Hematopoietic multipotent progenitor cell treated with erythropoietin and hydrocortisone succinate and interleukin-3 and kit ligand, for 17 days (in vitro differentiated cells): ENCODE measurements at regions not wholly inside any gene's neighbourhood (a gene's known extent, or its start where the extent isn't known, plus 50 kb on each side); places are given as distances from the start of the nearest gene placed in this dataset.

Source experiments
- DNase-seq: peaks from one replicate; pipeline ENCODE4 v3.0.0-alpha.2; 2015; ENCODE audit warnings: low spot score

DNA sequence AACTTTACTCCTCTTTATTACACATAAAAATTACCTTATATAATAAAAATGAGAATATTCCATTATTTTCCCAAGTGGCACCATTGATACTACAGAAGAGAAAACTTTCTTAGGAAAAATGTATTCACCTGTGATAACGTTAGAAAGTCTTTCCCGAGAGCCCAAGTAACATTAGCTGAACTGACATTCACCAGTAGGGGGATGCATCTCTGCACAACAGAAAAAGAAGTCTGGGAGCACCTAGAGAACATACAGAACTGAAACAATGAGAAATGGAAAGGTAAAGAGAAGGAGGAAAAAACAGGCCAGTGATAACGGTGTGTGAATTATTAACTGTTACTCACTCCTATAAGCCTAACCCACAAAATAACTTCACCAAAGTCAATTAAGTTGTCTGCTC, 423.3 kb downstream of the CENPC start:
- no peak for DNase-seq

DNA sequence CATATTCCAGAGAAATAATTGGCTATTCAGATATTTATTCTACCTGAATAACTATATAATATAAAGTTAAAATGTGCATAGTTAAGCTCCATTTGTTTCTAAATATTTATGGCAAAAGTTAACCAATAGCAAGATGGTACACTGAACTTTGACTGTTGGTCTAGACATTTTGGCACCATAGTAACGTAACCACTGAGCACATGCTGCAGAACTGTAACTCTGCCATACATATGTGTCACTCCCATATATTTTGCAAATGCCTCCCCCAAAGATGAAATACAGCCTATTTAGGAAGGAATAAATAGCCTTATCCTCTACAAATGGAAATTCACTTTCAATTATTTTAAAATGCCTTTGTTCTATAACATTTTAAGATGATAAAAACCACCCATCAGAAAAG, 424.9 kb downstream of the CENPC start:
- DNase-seq: no peak

DNA sequence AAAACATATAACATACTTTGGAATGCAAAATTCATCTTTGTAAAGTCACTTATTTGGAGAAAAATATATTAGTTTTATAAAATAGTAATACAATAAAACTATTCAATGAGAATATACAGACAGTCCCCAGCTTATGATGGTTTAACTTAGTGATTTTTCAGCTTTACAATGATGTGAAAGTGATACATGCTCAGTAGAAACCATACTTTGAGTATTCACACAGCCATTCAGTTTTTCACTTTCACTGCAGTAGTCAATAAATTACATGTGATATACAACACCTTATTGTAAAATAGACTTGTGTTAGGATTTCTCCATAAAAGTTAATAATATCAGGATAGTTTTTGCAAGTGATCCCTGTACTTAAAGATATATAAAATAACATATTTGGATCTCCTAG, 436.0 kb downstream of the CENPC start:
- DNase-seq: no peak

DNA sequence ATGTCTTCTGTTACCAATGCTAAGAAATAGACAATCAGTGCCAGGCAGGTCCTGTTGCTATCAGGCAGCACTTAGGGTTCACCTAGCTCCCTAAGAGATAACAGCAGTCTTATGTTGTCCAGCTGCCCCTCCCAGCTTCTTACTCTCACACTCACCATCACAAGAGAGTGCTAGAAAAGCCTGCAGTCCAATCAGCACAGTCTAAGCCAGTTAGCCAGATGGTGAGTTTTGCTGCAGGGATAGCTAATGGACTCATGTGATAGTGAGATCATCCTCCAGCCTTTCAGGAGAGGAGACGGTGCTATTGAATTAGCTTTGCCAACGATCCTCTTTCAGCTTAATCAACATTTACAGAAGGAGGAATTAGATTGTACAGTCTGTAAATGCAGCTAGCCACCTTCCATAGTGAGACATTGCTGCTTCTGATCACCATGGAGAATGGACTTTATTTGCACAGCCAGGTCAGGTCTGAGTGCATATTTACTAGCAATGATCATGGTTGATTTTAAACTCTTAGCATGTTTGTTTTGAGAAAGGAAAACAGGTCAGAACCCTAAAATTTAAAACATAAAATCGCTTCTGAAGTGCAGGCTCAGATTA, 438.3 kb downstream of the CENPC start:
- no peak for DNase-seq

DNA sequence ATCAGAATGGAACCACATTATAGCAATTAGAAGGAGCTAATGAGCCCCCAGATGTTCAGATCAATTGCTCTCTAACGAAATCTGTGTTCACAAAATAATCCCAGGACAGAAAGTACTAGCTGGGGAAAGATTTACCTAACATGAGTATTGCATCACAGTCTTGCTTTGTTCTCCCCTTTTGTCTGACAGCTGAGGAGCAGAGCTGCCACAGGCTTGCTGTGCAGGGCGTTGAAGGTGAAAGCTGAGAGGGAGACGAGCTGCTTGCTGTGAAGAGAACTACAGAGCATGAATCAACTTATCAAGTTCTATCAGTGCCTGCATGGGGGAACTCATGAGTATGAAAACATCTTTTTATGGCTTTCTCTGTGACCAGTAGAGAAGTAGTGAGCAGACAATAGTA, 441.2 kb downstream of the CENPC start:
- no peak for DNase-seq

DNA sequence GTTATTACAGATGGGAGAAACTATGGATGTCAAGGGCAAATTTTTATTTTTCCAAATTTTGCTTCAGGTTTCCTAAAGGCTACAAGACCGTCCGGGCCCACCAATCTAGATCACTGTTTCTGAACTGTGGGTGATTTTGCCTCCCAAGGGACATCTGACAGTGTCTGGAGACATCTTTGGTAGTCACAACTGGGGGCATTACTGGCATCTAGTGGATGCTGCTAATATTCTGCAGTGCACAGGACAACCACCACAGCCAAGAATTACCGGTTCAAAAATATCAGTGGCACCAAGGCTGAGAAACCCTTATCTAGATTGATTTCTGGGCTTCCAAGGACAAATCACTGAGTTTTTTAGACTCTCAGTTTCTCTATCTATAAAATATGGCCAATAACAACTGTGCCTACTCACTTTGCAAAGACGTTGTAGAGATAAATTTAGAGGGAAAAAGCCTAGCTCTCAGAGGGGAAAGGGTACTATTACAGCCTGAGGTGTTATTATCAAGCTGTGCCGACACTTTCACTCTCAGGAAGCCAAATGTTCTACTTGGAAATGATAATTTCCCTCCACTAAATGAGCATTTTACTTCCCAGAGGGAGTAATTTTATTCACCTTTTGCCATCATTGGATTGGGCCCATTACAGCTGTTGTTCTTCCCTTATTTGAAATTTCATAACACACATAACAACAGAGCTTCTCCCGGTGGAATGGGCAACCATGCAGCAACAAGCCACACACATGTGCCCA, 442.1 kb downstream of the CENPC start:
- DNase-seq: no peak

DNA sequence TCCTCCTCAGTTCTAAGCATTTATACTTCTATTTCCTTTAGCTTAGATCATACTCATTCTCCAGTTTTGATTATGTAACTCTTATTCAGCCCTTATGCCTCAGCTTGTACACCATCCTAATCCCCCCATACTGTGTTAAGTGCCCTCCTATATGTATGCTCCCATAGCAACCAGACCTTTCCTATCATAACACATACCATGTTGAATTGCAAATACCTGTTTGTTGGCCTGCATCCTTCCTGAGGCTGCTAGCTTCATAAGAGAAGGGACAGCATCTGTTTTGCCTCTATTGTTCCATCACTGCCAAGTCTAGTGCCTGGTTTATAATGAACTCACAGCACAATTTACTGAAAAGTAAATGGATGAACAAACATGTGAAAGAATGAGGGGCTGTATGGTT, 443.7 kb downstream of the CENPC start:
- no peak for DNase-seq

GRCh38 chr4:67092351-67092750, 453.0 kb downstream of the CENPC start:
- DNase-seq: no peak

DNA sequence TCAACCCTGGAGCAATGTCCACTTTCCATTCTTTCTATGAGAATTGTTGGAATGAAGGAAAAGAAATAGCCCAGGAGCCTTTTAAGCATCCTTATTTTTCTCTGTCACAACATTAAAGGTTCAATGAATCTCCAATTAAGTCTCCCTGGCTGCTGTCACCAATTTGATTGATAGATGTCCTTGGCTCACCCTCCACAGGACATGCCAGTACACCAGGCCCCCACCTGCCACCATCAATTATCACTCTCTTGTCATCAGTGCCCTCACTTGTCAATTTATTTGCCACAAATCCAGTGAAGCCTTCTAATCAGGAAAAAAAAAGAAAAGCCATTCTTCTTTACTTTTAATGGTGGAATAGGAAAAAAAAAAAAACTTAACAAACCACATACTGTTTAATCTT, 453.6 kb downstream of the CENPC start:
- DNase-seq: no peak

DNA sequence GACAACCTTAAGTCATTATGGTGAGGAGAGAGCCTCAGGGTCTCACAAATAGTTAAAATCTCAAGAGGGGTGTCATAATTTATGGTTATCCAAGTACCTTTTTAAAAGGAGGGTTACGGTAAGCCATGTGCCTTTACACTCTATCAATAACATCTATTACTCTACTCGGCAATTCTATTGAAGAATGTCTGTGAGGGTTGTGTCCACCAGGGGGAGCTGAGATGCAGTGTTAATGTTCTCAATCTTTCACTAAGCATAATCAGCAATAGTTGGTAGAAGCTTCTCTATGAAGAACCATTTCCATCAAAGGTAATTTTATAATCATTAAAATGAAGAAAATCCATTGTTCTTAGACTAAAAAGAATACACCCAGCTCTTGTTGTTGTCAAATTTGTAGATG, 457.4 kb downstream of the CENPC start:
- peak; percentile 51 for DNase-seq

- DNase-seq: no peak
Observed at GRCh38 chr4:67084783-67085182, 460.5 kb downstream of the CENPC start.

DNA sequence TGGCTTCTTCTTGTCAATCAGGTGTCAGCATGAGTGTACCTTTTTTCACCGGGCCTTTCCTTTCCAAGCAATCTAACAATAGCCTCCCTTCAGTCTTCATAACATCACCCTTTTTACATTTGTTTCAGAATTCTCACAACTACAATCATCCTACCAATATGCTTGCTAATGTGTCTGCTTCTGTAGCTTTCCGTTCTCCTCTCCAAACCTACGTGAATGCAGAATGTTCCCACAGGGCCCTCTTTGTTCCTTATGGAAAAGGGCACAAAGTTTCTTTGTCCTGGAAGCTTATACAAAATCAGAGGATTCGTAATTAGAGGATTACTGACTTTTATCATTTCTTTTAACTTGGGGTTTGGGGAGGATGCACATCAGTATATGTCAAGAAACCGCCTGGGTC, 461.8 kb downstream of the CENPC start:
- DNase-seq: no peak

DNA sequence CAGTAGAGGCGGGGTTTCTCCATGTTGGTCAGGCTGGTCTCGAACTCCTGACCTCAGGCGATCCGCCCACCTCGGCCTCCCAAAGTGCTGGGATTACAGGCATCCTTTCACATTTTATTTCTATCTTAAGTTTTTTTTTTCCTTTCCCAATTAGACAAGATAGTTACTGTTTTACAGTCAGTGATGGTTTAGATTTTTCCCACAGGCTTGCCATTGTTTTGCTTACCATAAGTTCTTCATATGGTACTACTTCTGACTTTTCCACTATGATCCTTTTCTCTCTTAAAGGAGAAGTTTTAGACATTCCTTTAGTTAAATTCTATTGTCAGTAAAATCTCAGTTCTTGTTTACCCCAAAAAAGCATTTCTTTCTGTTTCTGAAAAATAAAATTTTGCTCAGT, 462.6 kb downstream of the CENPC start:
- no peak for DNase-seq

DNA sequence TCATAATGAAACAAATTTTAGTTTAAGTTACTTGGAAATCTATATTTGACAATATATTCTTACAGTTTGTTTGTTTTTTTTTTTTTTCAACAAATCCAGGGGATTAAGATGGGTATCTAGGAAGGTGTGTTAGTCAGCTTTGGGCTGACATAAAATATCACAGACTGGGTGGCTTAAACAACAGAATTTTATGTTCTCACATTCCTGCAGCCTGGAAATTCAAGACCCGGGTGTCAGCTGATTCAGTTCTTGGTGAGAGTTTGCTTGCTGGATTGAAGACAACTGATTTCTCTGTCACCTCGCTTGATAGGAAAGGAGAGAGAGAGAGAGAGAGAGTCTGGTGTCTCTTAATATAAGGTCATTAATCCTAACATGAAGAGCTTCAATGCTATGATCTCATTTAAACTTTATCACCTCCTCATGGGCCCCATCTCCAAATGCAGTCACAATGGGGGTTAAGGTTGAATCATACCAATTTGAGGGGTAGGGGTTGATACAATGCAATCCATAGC, 465.2 kb downstream of the CENPC start:
- no peak for DNase-seq

DNA sequence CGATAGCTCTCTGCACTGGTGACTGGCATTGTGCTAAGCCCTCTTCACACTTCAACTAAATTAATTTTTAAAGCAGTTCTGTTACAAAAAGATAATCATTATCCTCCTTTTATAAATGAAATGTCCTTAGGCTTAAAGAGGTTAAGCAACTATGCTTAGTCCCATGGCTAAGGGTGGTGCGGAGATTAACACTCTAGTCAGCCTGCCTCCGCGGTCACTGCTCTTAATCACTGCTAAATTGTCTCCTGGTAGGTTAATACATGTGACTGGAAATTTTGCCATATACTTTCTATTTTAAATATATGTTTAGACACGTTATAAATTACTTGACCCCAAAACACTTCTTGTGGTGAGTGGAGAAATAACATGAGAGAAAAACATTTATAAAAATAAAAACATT, 473.7 kb downstream of the CENPC start:
- DNase-seq: no peak

- no peak for DNase-seq
Observed at GRCh38 chr4:67055319-67055718, 490.0 kb downstream of the CENPC start.

GRCh38 chr4:67054896-67055295, 490.4 kb downstream of the CENPC start:
- DNase-seq: no peak

DNA sequence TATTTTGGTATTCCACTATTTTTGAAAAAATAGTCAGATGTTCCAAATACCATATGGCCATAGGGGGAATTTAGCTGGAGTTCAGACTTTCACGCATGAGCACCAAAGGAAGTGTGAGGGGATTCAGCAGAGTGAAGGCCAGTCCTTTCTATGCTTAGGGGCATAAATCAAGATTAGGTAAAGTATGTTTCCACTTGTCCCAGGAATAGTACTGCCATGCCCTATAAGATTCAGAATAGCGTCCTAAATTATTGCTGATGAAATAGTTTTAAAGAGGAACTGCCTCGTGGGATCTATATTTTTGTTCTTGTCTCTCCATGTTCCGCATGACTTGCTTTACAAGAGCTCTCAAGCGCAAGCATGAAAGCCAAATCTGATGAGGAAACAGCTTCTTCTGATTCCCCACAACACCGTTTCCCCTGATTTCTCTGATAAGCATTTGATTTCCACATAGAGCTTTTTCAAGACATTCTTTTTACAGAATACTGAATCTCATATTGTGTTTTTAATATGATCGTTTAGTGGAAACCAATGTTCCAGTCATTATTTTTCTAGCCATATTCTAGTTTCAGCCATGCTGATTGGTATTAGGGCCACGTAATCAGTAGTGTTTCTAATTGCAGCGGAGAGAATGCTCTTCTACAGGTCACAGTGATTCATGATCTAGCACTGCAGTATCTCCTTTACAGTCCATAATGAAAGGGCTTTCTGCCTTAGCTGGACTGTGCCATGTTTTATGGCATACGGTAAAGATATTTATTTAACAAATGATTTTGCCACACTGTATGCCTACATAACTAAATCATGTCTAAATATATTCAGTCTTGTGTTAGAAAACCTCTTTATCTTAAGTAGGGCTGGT, 492.3 kb downstream of the CENPC start:
- DNase-seq: no peak

DNA sequence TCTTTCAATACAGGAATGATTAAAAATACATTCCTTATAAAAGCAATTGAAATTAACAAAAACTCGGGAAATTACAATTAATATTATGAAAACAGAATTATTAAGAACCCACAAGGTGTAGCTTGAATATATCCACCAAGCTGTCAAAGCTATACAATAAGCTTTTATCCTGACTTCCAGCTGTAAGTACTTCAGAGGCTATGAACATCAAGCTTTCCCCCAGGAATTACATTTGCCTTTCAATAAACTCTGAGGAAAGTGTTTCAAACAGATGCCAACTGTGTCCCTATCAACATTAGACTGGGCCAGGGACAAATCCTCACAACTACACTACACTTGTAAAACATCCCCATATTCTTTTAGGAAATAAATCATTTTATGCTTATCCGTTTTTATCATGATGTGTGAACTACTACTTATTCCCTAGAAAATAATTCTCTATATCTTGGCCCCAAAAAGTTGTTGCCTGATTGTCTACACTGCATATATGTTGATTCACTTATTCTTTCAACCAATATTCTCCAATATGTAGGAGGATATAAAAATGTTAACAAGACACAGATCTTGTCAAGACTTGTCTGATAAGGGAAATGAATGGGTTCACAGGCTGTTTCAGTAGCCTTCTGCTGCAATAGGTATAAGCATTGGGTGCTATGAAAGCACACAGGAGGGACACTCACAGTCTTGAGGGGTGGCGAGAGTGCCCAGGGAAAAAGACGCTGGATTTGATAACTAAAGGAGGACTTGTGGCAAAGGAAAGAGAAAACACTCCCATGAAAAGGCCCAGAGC, 494.1 kb downstream of the CENPC start:
- DNase-seq: no peak

DNA sequence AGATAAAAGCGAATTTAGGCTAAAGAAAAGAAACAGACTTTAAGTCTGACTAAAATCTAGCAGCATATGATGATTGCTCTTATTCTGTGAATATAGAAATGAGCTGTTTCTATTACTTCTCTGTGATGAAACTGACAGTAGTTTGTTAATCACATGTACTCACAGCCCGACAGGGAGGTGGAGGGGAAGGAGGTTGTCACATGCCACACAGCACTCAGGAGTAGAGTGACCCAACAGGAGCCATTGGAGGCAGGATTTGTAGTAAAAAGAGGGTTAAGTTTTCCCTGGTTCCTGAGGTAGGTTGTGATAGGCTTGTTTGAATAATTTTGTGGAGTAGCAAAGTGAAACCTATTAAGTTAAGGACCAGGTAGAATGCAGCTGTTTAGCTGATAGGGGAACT, 495.9 kb downstream of the CENPC start:
- DNase-seq: no peak

- DNase-seq: no peak
Observed at GRCh38 chr4:67048530-67048929, 496.8 kb downstream of the CENPC start.

DNA sequence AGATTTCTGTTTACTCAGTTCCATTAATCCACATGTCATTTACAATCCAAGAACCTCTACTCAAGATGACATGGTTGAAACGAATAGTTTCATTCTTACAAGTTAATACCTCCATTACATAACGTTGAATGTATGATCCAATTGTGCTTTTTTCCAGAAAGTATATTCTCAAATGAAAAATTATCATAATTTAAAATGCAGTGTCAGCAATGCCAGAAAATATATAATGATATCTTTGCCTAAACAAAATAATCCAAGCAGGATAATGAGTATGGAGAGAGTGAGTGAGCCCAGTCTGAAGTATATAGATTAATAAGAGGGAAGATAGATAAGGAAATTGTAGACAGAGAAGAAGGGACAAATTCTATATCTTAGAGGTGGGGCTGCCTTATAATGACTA, 505.0 kb downstream of the CENPC start:
- no peak for DNase-seq
